AG08396 (cell line): ENCODE measurements at regions not wholly inside any gene's neighbourhood (a gene's known extent, or its start where the extent isn't known, plus 50 kb on each side); places are given as distances from the start of the nearest gene placed in this dataset.
"Not testable (repeated sequence)": the region's sequence is repeated elsewhere in the genome, so short reads cannot be mapped to it uniquely, and the experiment has no call there.

ENCODE experiments used
- DNase-seq: peaks from one replicate; pipeline ENCODE4 v3.0.0; 2012; ENCODE audit warnings: low spot score, mixed read lengths

DNA sequence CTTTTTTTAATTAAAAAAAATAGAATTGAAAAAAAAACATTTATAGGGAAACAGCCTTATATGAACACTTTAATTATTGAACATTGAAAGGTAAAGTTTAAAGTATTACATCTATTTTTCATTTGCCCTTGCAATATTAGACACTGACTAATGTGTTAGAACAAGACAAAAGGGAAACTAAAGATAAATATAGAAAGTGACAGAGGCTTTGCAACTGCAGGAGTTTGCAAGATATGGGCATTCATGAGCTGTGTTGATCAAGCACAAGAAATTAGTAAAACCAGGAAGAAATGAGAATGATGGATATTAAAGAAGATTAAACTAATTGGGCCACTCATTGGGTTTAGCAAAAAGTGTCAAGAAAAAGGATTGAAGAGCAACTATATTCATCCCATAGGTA is 1097.7 kb upstream of the CELF4 start:
- no peak for DNase-seq

GRCh38 chr18:38654946-38655345 is 1089.3 kb upstream of the CELF4 start:
- DNase-seq: no peak

- DNase-seq: no peak
These were observed 1086.1 kb upstream of the CELF4 start for GRCh38 chr18:38651736-38652135.

DNA sequence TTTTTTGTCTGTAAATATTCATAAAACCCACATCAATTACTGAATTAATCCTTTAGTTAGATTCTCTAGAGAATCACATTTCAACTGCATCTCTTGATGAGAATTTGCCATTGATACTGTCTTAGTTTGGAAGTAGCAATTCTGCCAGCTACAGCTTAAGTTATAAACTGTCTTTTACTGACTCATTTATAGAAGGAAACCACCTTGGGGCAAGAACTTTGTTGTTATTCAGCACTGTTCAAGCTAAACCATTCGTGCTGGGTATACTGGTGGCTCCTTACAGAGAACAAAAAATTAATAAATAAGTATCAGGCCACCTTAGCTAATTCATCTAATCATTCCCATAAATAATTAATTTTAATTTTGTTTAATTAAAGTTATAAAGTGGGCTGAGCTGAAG is 1082.6 kb upstream of the CELF4 start:
- no peak for DNase-seq

DNA sequence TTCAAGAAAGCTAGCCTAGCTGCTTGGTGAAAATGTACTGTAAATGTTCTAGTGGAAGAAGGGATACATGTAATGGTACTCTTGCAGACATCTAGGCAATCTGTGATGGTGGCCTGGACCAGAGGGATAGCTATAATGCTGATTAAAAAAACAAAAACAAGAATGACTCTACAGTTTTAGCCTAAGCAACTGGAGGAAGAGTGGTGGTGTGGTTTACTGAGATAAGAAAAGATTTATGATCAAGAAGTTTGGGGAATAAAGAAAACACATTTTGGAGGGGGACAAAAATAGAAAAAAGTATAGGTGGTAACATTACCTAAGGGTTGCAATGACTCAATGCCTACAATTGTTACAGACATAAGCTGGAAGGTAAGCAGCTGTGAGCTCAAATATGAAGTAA is 1080.7 kb upstream of the CELF4 start:
- no peak for DNase-seq

DNA sequence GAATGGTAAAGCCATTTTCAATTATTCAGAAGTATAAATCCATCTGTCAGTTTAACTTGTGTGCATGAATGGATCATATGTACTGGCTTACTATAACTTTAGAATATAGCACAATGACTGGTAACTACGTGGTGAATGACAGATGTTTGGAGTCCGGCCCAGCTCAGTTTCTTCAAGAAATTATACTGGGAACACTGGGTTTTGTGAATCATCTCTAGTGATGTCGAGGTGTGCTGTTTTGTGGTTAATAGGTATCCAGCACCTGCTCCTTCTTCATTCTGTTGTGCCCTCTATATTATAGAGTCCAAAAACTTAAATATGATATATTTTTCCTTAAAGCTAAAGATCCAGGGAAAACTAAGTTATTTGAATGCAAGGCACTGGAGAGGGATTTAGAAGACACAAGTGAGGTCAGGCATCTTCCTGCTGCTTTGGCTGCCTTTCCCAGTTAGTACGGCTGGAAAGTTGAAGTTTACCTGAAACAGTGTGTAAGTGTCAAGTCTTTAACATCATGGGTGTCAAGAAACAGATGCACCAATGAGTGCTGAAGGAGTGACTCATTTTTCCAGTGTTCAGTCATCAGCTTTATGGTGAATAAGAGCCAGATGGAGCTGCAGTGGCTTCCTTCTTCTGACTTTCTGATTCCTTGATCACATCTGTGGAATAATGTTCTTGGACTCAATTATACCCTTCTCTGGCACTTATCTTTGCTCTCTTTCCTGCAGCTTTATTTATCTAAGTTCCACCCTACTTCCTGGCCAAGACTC is 1079.5 kb upstream of the CELF4 start:
- no peak for DNase-seq

DNA sequence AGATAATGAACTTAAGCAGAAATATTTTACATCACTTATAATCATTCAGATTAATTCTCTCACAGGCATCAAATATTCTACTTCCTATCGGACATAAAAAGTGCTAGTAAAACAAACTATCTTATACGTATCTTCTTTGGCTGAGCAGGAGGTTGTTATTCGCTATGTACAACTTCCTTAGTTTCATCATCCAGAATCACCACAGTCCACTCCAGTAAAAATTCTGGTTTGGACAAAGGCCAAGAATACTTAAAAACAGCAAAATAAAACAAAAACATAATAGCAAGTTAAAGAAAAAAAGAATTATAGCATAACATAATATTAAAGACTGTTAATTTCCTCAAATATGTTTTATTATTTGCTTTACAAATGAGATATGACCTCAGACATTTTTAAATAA is 1077.1 kb upstream of the CELF4 start:
- no peak for DNase-seq

GRCh38 chr18:38639700-38640099 is 1074.1 kb upstream of the CELF4 start:
- DNase-seq: not testable (repeated sequence)

GRCh38 chr18:38635709-38636430 is 1070.3 kb upstream of the CELF4 start:
- no peak for DNase-seq

DNA sequence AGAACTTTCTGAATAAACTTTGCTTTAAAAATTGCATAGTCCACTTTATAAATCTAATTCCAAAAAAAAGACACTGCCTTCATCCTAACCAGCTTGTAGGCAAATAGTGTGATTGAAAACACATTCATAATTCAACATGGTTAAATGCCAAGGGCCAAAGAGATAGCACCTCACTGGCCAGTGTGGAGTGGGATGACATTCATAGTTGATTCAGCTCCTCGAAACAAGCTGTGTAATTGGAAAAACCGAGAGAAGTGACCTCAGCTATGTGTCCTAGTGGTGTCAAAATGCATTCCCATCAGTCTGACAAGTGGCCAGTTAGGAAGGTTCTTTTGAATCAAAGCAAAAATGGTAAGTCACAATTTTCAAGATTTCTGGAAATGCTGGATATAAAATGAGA is 1068.5 kb upstream of the CELF4 start:
- no peak for DNase-seq

DNA sequence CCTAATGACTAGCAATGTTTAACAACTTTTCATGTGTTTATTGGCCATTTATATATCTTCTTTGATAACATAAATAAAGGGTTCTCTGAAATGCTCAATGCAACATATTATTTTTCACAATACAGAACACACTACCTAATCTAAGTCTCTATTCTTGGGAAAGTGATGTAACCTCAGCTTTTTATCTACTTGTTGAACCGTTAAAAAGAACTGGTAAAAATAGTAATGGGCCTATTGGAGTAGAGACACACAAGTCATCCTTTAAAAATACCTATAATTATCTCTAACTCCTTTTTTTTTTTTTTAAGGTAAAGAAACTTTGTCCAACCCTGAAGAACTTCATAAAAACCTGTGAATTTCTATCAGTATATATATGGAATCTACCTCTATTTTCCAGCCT is 1067.7 kb upstream of the CELF4 start:
- no peak for DNase-seq

- no peak for DNase-seq
These were observed 1053.5 kb upstream of the CELF4 start for GRCh38 chr18:38619129-38619528.

GRCh38 chr18:38616306-38616705 is 1050.7 kb upstream of the CELF4 start:
- no peak for DNase-seq

- no peak for DNase-seq
These were observed 1047.3 kb upstream of the CELF4 start for GRCh38 chr18:38612904-38613303.

GRCh38 chr18:38611036-38611964 is 1045.7 kb upstream of the CELF4 start:
- DNase-seq: no peak

GRCh38 chr18:38606841-38607240 is 1041.2 kb upstream of the CELF4 start:
- no peak for DNase-seq

GRCh38 chr18:38602341-38602740 is 1036.7 kb upstream of the CELF4 start:
- no peak for DNase-seq

GRCh38 chr18:38587571-38587970 is 1022.0 kb upstream of the CELF4 start:
- no peak for DNase-seq

- no peak for DNase-seq
These were observed 1020.7 kb upstream of the CELF4 start for GRCh38 chr18:38586327-38586726.

GRCh38 chr18:38579764-38580163 is 1014.2 kb upstream of the CELF4 start:
- DNase-seq: no peak

DNA sequence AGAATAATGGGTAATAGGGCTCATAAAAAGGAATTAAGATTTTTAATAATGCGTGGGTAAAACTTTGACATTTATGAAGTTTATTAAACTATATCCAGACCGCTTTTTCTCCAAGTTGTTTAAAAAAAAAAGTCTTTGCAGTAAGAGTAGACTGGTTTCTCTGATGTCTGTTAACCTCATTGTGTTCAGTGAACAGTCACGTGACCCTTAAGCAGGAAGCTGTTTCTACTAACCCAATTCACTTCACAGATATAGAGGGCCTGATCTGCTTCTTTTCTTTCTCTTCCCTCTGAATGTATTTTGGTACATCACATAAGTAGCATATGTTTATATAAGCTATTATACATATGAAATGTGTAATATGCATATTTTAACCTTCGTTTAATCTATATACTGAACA is 1011.3 kb upstream of the CELF4 start:
- no peak for DNase-seq

- DNase-seq: no peak
These were observed 1010.8 kb upstream of the CELF4 start for GRCh38 chr18:38576349-38576748.

- DNase-seq: no peak
These were observed 1010.0 kb upstream of the CELF4 start for GRCh38 chr18:38575648-38576047.
